Endometrium (tissue), 2 donors: ENCODE measurements at regions not wholly inside any gene's neighbourhood (a gene's known extent, or its start where the extent isn't known, plus 50 kb on each side); places are given as distances from the start of the nearest gene placed in this dataset.

Experiments
- FAIRE-seq: peaks from 2 replicates; lab custom pipeline; 2012; peaks lifted over from hg19 to GRCh38; lab: Jason Lieb, UNC
- donor health status: control.
- donor health status: control.

GRCh38 chr2:88834376-88834775, 142.9 kb downstream of the RPIA start:
- FAIRE-seq = no peak

GRCh38 chr2:88834866-88835265, 143.4 kb downstream of the RPIA start:
- FAIRE-seq = no peak

- FAIRE-seq = no peak
Observed at GRCh38 chr2:88835726-88836125, 144.3 kb downstream of the RPIA start.

- no peak for FAIRE-seq
Observed at GRCh38 chr2:88836351-88836750, 144.9 kb downstream of the RPIA start.

- no peak for FAIRE-seq
Observed at GRCh38 chr2:88837511-88838160, 146.2 kb downstream of the RPIA start.

GRCh38 chr2:88838165-88838635, 146.7 kb downstream of the RPIA start:
- no peak for FAIRE-seq

GRCh38 chr2:88841224-88841929, 149.9 kb downstream of the RPIA start:
- FAIRE-seq = no peak

- no peak for FAIRE-seq
Observed at GRCh38 chr2:88842656-88843460, 151.4 kb downstream of the RPIA start.

GRCh38 chr2:88843651-88844050, 152.2 kb downstream of the RPIA start:
- FAIRE-seq = no peak

- FAIRE-seq = no peak
Observed at GRCh38 chr2:88844960-88845359, 153.5 kb downstream of the RPIA start.

- FAIRE-seq = no peak
Observed at GRCh38 chr2:88845772-88846661, 154.5 kb downstream of the RPIA start.

- no peak for FAIRE-seq
Observed at GRCh38 chr2:88852753-88853402, 161.4 kb downstream of the RPIA start.

GRCh38 chr2:88853403-88853790, 161.9 kb downstream of the RPIA start:
- FAIRE-seq = no peak

- FAIRE-seq = no peak
Observed at GRCh38 chr2:88854528-88854927, 163.1 kb downstream of the RPIA start.

GRCh38 chr2:88855620-88856408, 164.3 kb downstream of the RPIA start:
- FAIRE-seq = no peak

- no peak for FAIRE-seq
Observed at GRCh38 chr2:88856409-88857135, 165.1 kb downstream of the RPIA start.

- FAIRE-seq = no peak
Observed at GRCh38 chr2:88857274-88857741, 165.8 kb downstream of the RPIA start.

GRCh38 chr2:88857951-88858411, 166.5 kb downstream of the RPIA start:
- FAIRE-seq = peak; percentile 12

- no peak for FAIRE-seq
Observed at GRCh38 chr2:88859461-88859860, 168.0 kb downstream of the RPIA start.
